H1 (cell line): ENCODE measurements at regions not wholly inside any gene's neighbourhood (a gene's known extent, or its start where the extent isn't known, plus 50 kb on each side); places are given as distances from the start of the nearest gene placed in this dataset.

Source experiments
- CTCF ChIA-PET: fragments of 300-600 bp; sonication (Branson Sonifier 250); formaldehyde crosslinking; loops from one replicate; lab custom pipeline; 2021; ENCODE audit not compliant: partially characterized antibody; lab: Charles Lee
- POLR2A ChIA-PET: fragments of 300-600 bp; sonication (Branson Sonifier 250); formaldehyde crosslinking; loops from one replicate; lab custom pipeline; 2021; ENCODE audit warnings: inconsistent platforms; ENCODE audit not compliant: partially characterized antibody; lab: Charles Lee
- DNase-seq, 2 experiments: peaks; one replicate each; pipeline versions ENCODE4 v3.0.0 to v3.0.0-alpha.2; 2010 to 2022; ENCODE audit warnings: low spot score in 2 of 2, low read depth in 1 of 2, mixed read lengths in 1 of 2
- FAIRE-seq: peaks from 2 replicates; lab custom pipeline; 2011; peaks lifted over from hg19 to GRCh38; lab: Jason Lieb, UNC
- H2AFZ ChIP-seq: 2 replicates; pipeline ENCODE4 v1.8.1; 2012; ENCODE audit warnings: low read length, inconsistent platforms
- H2AK5ac ChIP-seq: 2 replicates; pipeline ENCODE4 v1.6.1; 2013; ENCODE audit warnings: low read depth, low read length
- H2BK120ac ChIP-seq: replicated peaks from 2 replicates; pipeline ENCODE3; 2013; ENCODE audit warnings: low read depth, low read length, inconsistent platforms
- H2BK12ac ChIP-seq: 2 replicates; pipeline ENCODE4 v1.6.1; 2013; ENCODE audit warnings: low read depth, low read length
- H2BK15ac ChIP-seq: 2 replicates; pipeline ENCODE4 v1.6.1; 2013; ENCODE audit warnings: low read length
- H2BK20ac ChIP-seq: 2 replicates; pipeline ENCODE4 v1.6.1; 2013; ENCODE audit warnings: low read length
- H2BK5ac ChIP-seq: 2 replicates; pipeline ENCODE4 v1.6.1; 2013; ENCODE audit warnings: low read depth, low read length
- H3K14ac ChIP-seq: 2 replicates; pipeline ENCODE4 v1.6.1; 2013; ENCODE audit warnings: inconsistent platforms; ENCODE audit not compliant: insufficient read length
- H3K18ac ChIP-seq: 2 replicates; pipeline ENCODE4 v1.6.1; 2013; ENCODE audit warnings: low read length; ENCODE audit errors: extremely low read depth
- H3K23ac ChIP-seq: 2 replicates; pipeline ENCODE4 v1.6.1; 2013; ENCODE audit warnings: inconsistent platforms; ENCODE audit not compliant: insufficient read length
- H3K23me2 ChIP-seq: 2 replicates; pipeline ENCODE4 v1.6.1; 2013; ENCODE audit warnings: low read depth, low read length
- H3K27ac ChIP-seq: 2 replicates; pipeline ENCODE4 v1.6.1; 2011; ENCODE audit warnings: low read depth, low read length, inconsistent platforms
- H3K27me3 ChIP-seq, 4 experiments: replicated peaks in 1 of 4; 1 replicate in 1 of 4; 2 replicates in 3 of 4; pipeline versions ENCODE4 v1.6.1 to v1.8.1; 2011 to 2013; ENCODE audit warnings: low read length in 3 of 4, mild to moderate bottlenecking in 3 of 4, inconsistent platforms in 2 of 4, mixed read lengths in 2 of 4, moderate library complexity in 1 of 4; ENCODE audit not compliant: control insufficient read depth in 3 of 4, insufficient read depth in 3 of 4; ENCODE audit errors: extremely low read depth in 1 of 4
- H3K36me3 ChIP-seq, 4 experiments: 2 replicates each; pipeline versions ENCODE4 v1.6.1 to v1.8.1; 2011 to 2013; ENCODE audit warnings: mild to moderate bottlenecking in 4 of 4, low read length in 3 of 4, moderate library complexity in 2 of 4, control low read depth in 1 of 4, inconsistent platforms in 1 of 4; ENCODE audit not compliant: insufficient read depth in 4 of 4, control insufficient read depth in 2 of 4
- H3K4ac ChIP-seq: replicated peaks from 2 replicates; pipeline ENCODE3; 2013; ENCODE audit warnings: low read length, low read depth, mixed read lengths, inconsistent platforms; ENCODE audit not compliant: insufficient read length
- H3K4me1 ChIP-seq, 4 experiments: replicated peaks in 1 of 4; 1 replicate in 1 of 4; 2 replicates in 3 of 4; pipeline versions ENCODE4 v1.6.1 to v1.8.1; 2011 to 2013; ENCODE audit warnings: low read length in 3 of 4, inconsistent platforms in 2 of 4, mixed read lengths in 1 of 4; ENCODE audit not compliant: insufficient read depth in 4 of 4, control insufficient read depth in 3 of 4
- H3K4me2 ChIP-seq, 2 experiments: 2 replicates each; pipeline versions ENCODE4 v1.6.1 to v1.8.1; 2011 to 2013; ENCODE audit warnings: low read depth in 2 of 2, low read length in 2 of 2, control low read depth in 1 of 2, inconsistent platforms in 1 of 2, mild to moderate bottlenecking in 1 of 2; ENCODE audit not compliant: insufficient read depth in 1 of 2
- H3K4me3 ChIP-seq, 4 experiments: fragments of 200-600, 300-600 bp in 1 of 4; sonication (generic), shearing (Covaris generic), sonication (Bioruptor Twin) in 1 of 4; 2 replicates each; pipeline versions ENCODE4 v1.5.1 to v1.8.1; 2011 to 2016; ENCODE audit warnings: low read length in 4 of 4, low read depth in 3 of 4, control low read depth in 2 of 4, inconsistent platforms in 2 of 4, mild to moderate bottlenecking in 2 of 4, mixed read lengths in 1 of 4, moderate library complexity in 1 of 4; ENCODE audit not compliant: insufficient read depth in 2 of 4; ENCODE audit errors: extremely low read depth in 1 of 4
- H3K56ac ChIP-seq: replicated peaks from 2 replicates; pipeline ENCODE3; 2013; ENCODE audit warnings: low read depth, mild to moderate bottlenecking, mixed read lengths, low read length, inconsistent platforms; ENCODE audit not compliant: insufficient read length
- H3K79me1 ChIP-seq: 2 replicates; pipeline ENCODE4 v1.6.1; 2013; ENCODE audit warnings: low read depth, low read length, control low read depth
- H3K79me2 ChIP-seq, 2 experiments: 2 replicates each; pipeline versions ENCODE4 v1.6.1 to v1.8.1; 2012 to 2013; ENCODE audit warnings: low read length in 2 of 2, mild to moderate bottlenecking in 2 of 2, inconsistent platforms in 1 of 2; ENCODE audit not compliant: insufficient read depth in 2 of 2, control insufficient read depth in 1 of 2
- H3K9ac ChIP-seq, 4 experiments: replicated peaks in 1 of 4; 1 replicate in 1 of 4; 2 replicates in 3 of 4; pipeline versions ENCODE4 v1.6.1 to v1.8.1; 2011 to 2013; ENCODE audit warnings: low read depth in 3 of 4, low read length in 3 of 4, control low read depth in 2 of 4, mild to moderate bottlenecking in 2 of 4, moderate library complexity in 2 of 4, inconsistent platforms in 1 of 4; ENCODE audit errors: extremely low read depth in 1 of 4
- H3K9me3 ChIP-seq, 2 experiments: 2 replicates each; pipeline versions ENCODE4 v1.6.1 to v1.8.1; 2012 to 2013; ENCODE audit warnings: mild to moderate bottlenecking in 2 of 2, moderate library complexity in 2 of 2, control low read depth in 1 of 2, inconsistent platforms in 1 of 2, low read depth in 1 of 2, low read length in 1 of 2, mixed read lengths in 1 of 2; ENCODE audit not compliant: insufficient read depth in 2 of 2
- H4K20me1 ChIP-seq, 2 experiments: replicated peaks in 1 of 2; 2 replicates each; pipeline versions ENCODE3 to v1.8.1; 2011 to 2013; ENCODE audit warnings: inconsistent platforms in 2 of 2, low read length in 2 of 2, mild to moderate bottlenecking in 1 of 2; ENCODE audit not compliant: insufficient read depth in 2 of 2, control insufficient read depth in 1 of 2
- H4K5ac ChIP-seq: 2 replicates; pipeline ENCODE4 v1.6.1; 2013; ENCODE audit warnings: low read length, low read depth, mixed read lengths, inconsistent platforms; ENCODE audit not compliant: insufficient read length
- H4K8ac ChIP-seq: 2 replicates; pipeline ENCODE4 v1.8.0; 2013; ENCODE audit warnings: mild to moderate bottlenecking, moderate library complexity, low read length, inconsistent platforms; ENCODE audit not compliant: insufficient read depth; ENCODE audit errors: extremely low read depth
- H4K91ac ChIP-seq: replicated peaks from 2 replicates; pipeline ENCODE3; 2013; ENCODE audit warnings: low read length, mixed read lengths, inconsistent platforms; ENCODE audit not compliant: insufficient read length
- BRCA1 ChIP-seq: IDR thresholded peaks from 2 replicates; pipeline ENCODE4 v1.6.1; 2012; ENCODE audit warnings: low read depth, low read length, improper control_type of control experiment
- GTF2F1 ChIP-seq: IDR thresholded peaks from 2 replicates; pipeline ENCODE4 v1.6.1; 2012; ENCODE audit warnings: low read depth, low read length, improper control_type of control experiment, borderline replicate concordance
- RXRA ChIP-seq: IDR thresholded peaks from 2 replicates; pipeline ENCODE4 v1.6.1; 2011; ENCODE audit warnings: low read depth, mild to moderate bottlenecking, low read length, moderate library complexity; ENCODE audit not compliant: insufficient read depth
- WGBS, 2 experiments: shearing (Covaris generic) in 1 of 2; methylation state at CpG; one replicate each; pipeline versions ENCODE4 v1.1.6 to v1.1.7; 2013 to 2015; ENCODE audit warnings: low lambda C conversion rate in 2 of 2, mixed read lengths in 2 of 2, inconsistent platforms in 1 of 2, low coverage in 1 of 2, missing lambda C conversion rate in 1 of 2; ENCODE audit not compliant: insufficient replicate concordance in 2 of 2, insufficient coverage in 1 of 2, insufficient read length in 1 of 2; ENCODE audit errors: extremely low coverage in 1 of 2, missing lambda C conversion rate in 1 of 2; 5-methylcytosine and 5-hydroxymethylcytosine counted together

- Histone ChIP-seq H3K4me2 (no peak overlapping the region), H3K36me3 (no peaks in the 10 kb centered on the region), H3K27ac (no peak overlapping the region), H3K56ac (no peak overlapping the region), H2BK15ac (no peak overlapping the region), H4K20me1 (no peaks in the 10 kb centered on the region), H2AK5ac (no peak overlapping the region), H2AFZ (no peak overlapping the region), H3K23ac (no peak overlapping the region), H2BK12ac (no peak overlapping the region), H2BK5ac (no peak overlapping the region), H3K9ac (no peak overlapping the region), H4K5ac (no peak overlapping the region), H3K4me3 (no peak overlapping the region), H3K4ac (no peak overlapping the region), H3K23me2 (no peaks in the 10 kb centered on the region), H4K8ac (no peak overlapping the region), H2BK20ac (no peak overlapping the region), H4K91ac (no peak overlapping the region), H3K18ac (no peak overlapping the region), H2BK120ac (no peak overlapping the region), H3K9me3 (no peaks in the 10 kb centered on the region), H3K4me1 (peaks cover 0 to 4% (median 3%) of the 10 kb centered on the region in 4 experiments; a peak in 3 of 7 replicates), H3K27me3 (peaks cover 0 to 2% (median 0%) of the 10 kb centered on the region in 4 experiments; a peak in 1 of 7 replicates), H3K79me1 (no peaks in the 10 kb centered on the region), H3K14ac (no peak overlapping the region), H3K79me2 (no peaks in the 10 kb centered on the region)
- FAIRE-seq = no peak
- 88% methylated on average over 6 of the region's 6 CpGs; no CpG with 5 or more reads in 1 of the 2 experiments for WGBS, 2 experiments
- CTCF ChIA-PET = interaction anchor here (0.6 to 2.0 kb wide), 4 partner anchors 24 to 210 kb away, joined by 3 to 7 read pairs (median 3); no protein-coding TSS in a partner anchor
- DNase-seq = no peak
- POLR2A ChIA-PET = no interaction called here
- no peak for TF ChIP-seq RXRA
- TF ChIP-seq GTF2F1 = no peak
- TF ChIP-seq BRCA1 = no peak
Measured at GRCh38 chr2:42118754-42119569, 50.2 kb upstream of the EML4 start.
